T-helper 17 cell (primary cell): ENCODE measurements at regions not wholly inside any gene's neighbourhood (a gene's known extent, or its start where the extent isn't known, plus 50 kb on each side); places are given as distances from the start of the nearest gene placed in this dataset.

Source experiments
- ATAC-seq: fragments of 150-1000 bp; cut with Tn5 transposase; 2 replicates; pipeline ENCODE4 v1.10.0; 2021; ENCODE audit warnings: mild to moderate bottlenecking, moderate library complexity
- DNase-seq, 3 donors: peaks; one replicate each; pipeline versions ENCODE4 v3.0.0 to v3.0.0-alpha.2; 2020 to 2021
- H3K9me3 ChIP-seq: one replicate; pipeline ENCODE4 v1.7.0; 2013; ENCODE audit warnings: low read length, mild to moderate bottlenecking; ENCODE audit not compliant: control insufficient read depth, poor library complexity, severe bottlenecking
- H3K27ac Mint-ChIP-seq: one replicate; pipeline ENCODE4 v1.8.0; 2022; ENCODE audit warnings: mild to moderate bottlenecking, moderate library complexity, mixed read lengths
- H3K27me3 Mint-ChIP-seq: one replicate; pipeline ENCODE4 v1.8.0; 2022; ENCODE audit warnings: mixed read lengths
- H3K36me3 Mint-ChIP-seq: one replicate; pipeline ENCODE4 v1.8.0; 2022; ENCODE audit warnings: low read depth, mixed read lengths
- H3K4me1 Mint-ChIP-seq: one replicate; pipeline ENCODE4 v1.8.0; 2022; ENCODE audit warnings: mild to moderate bottlenecking, mixed read lengths
- H3K4me3 Mint-ChIP-seq: one replicate; pipeline ENCODE4 v1.8.0; 2022; ENCODE audit warnings: mild to moderate bottlenecking, moderate library complexity, mixed read lengths

GRCh38 chr1:56179543-56179942, 399.8 kb downstream of the PLPP3 start:
- Mint-ChIP-seq H3K4me1 (no peaks in the 10 kb centered on the region), H3K27me3 (peaks cover 5% of the 10 kb centered on the region), H3K36me3 (no peaks in the 10 kb centered on the region), H3K4me3 (no peak overlapping the region), H3K27ac (no peak overlapping the region)
- ATAC-seq (no peak), DNase-seq (no peak)
- no peaks in the 10 kb centered on the region for H3K9me3 ChIP-seq

GRCh38 chr1:56175211-56175610, 404.2 kb downstream of the PLPP3 start:
- Mint-ChIP-seq H3K36me3 (no peaks in the 10 kb centered on the region), H3K27ac (no peak overlapping the region), H3K4me1 (no peaks in the 10 kb centered on the region), H3K27me3 (peaks cover 9% of the 10 kb centered on the region), H3K4me3 (no peak overlapping the region)
- DNase-seq (no peak), ATAC-seq (no peak)
- H3K9me3 ChIP-seq, result no peaks in the 10 kb centered on the region

GRCh38 chr1:56174176-56174885, 405.0 kb downstream of the PLPP3 start:
- Mint-ChIP-seq H3K4me3 (no peak overlapping the region), H3K27ac (no peak overlapping the region)

GRCh38 chr1:56173736-56174135, 405.6 kb downstream of the PLPP3 start:
- no peak overlapping the region for H3K27ac Mint-ChIP-seq
- no peaks in the 10 kb centered on the region for H3K36me3 Mint-ChIP-seq

More at GRCh38 chr1:56174176-56174885, 405.0 kb downstream of the PLPP3 start:
- no peaks in the 10 kb centered on the region for H3K36me3 Mint-ChIP-seq
- H3K9me3 ChIP-seq, result no peaks in the 10 kb centered on the region
- peaks cover 9% of the 10 kb centered on the region for H3K27me3 Mint-ChIP-seq
- no peak for ATAC-seq
- no peak for DNase-seq
- H3K4me1 Mint-ChIP-seq, result no peaks in the 10 kb centered on the region

GRCh38 chr1:56171670-56172069, 407.7 kb downstream of the PLPP3 start:
- DNase-seq, result no peak
- no peak for ATAC-seq
- H3K36me3 Mint-ChIP-seq, result no peaks in the 10 kb centered on the region
- H3K4me3 Mint-ChIP-seq, result no peak overlapping the region
- H3K27ac Mint-ChIP-seq, result no peak overlapping the region
- H3K27me3 Mint-ChIP-seq, result peaks cover 9% of the 10 kb centered on the region
- H3K9me3 ChIP-seq, result no peaks in the 10 kb centered on the region
- no peaks in the 10 kb centered on the region for H3K4me1 Mint-ChIP-seq

More at GRCh38 chr1:56173736-56174135, 405.6 kb downstream of the PLPP3 start:
- Mint-ChIP-seq H3K4me1 (no peaks in the 10 kb centered on the region), H3K27me3 (peaks cover 9% of the 10 kb centered on the region), H3K4me3 (no peak overlapping the region)
- H3K9me3 ChIP-seq, result no peaks in the 10 kb centered on the region
- ATAC-seq (no peak), DNase-seq (no peak)

- H3K9me3 ChIP-seq, result no peaks in the 10 kb centered on the region
- H3K27ac Mint-ChIP-seq, result no peak overlapping the region
- DNase-seq, result no peak
- no peaks in the 10 kb centered on the region for H3K36me3 Mint-ChIP-seq
- peaks cover 12% of the 10 kb centered on the region for H3K27me3 Mint-ChIP-seq
- no peak overlapping the region for H3K4me3 Mint-ChIP-seq
- ATAC-seq, result no peak
- H3K4me1 Mint-ChIP-seq, result no peaks in the 10 kb centered on the region
Observed at GRCh38 chr1:56170784-56171320, 408.5 kb downstream of the PLPP3 start.

- ATAC-seq, result no peak
- DNase-seq, result no peak
- Mint-ChIP-seq H3K27me3 (peaks cover 9% of the 10 kb centered on the region), H3K36me3 (no peaks in the 10 kb centered on the region), H3K27ac (no peak overlapping the region), H3K4me1 (no peaks in the 10 kb centered on the region), H3K4me3 (no peak overlapping the region)
- H3K9me3 ChIP-seq, result no peaks in the 10 kb centered on the region
Observed at GRCh38 chr1:56169856-56170255, 409.5 kb downstream of the PLPP3 start.

GRCh38 chr1:56168176-56168575, 411.2 kb downstream of the PLPP3 start:
- H3K4me1 Mint-ChIP-seq, result no peaks in the 10 kb centered on the region
- no peak for ATAC-seq
- peaks cover 9% of the 10 kb centered on the region for H3K27me3 Mint-ChIP-seq
- no peaks in the 10 kb centered on the region for H3K9me3 ChIP-seq
- no peak overlapping the region for H3K27ac Mint-ChIP-seq
- no peaks in the 10 kb centered on the region for H3K36me3 Mint-ChIP-seq
- no peak for DNase-seq
- H3K4me3 Mint-ChIP-seq, result no peak overlapping the region

GRCh38 chr1:56167596-56167995, 411.8 kb downstream of the PLPP3 start:
- no peak for DNase-seq
- no peak overlapping the region for H3K27ac Mint-ChIP-seq
- ATAC-seq, result no peak
- H3K4me1 Mint-ChIP-seq, result no peaks in the 10 kb centered on the region
- peaks cover 6% of the 10 kb centered on the region for H3K27me3 Mint-ChIP-seq
- H3K9me3 ChIP-seq, result no peaks in the 10 kb centered on the region
- no peak overlapping the region for H3K4me3 Mint-ChIP-seq
- no peaks in the 10 kb centered on the region for H3K36me3 Mint-ChIP-seq

- no peaks in the 10 kb centered on the region for H3K36me3 Mint-ChIP-seq
- H3K27ac Mint-ChIP-seq, result no peak overlapping the region
- H3K4me3 Mint-ChIP-seq, result no peak overlapping the region
- peaks cover 2% of the 10 kb centered on the region for H3K27me3 Mint-ChIP-seq
- no peak for ATAC-seq
- no peak for DNase-seq
- H3K9me3 ChIP-seq, result no peaks in the 10 kb centered on the region
- no peaks in the 10 kb centered on the region for H3K4me1 Mint-ChIP-seq
Observed at GRCh38 chr1:56160773-56161315, 418.5 kb downstream of the PLPP3 start.

- H3K9me3 ChIP-seq, result no peaks in the 10 kb centered on the region
- Mint-ChIP-seq H3K27me3 (no peaks in the 10 kb centered on the region), H3K36me3 (no peaks in the 10 kb centered on the region), H3K27ac (no peak overlapping the region), H3K4me1 (no peaks in the 10 kb centered on the region), H3K4me3 (no peak overlapping the region)
- DNase-seq (no peak), ATAC-seq (no peak)
Observed at GRCh38 chr1:56156971-56157876, 422.1 kb downstream of the PLPP3 start.

- Mint-ChIP-seq H3K27ac (no peak overlapping the region), H3K4me3 (no peak overlapping the region), H3K27me3 (no peaks in the 10 kb centered on the region), H3K4me1 (no peaks in the 10 kb centered on the region), H3K36me3 (no peaks in the 10 kb centered on the region)
- H3K9me3 ChIP-seq, result no peaks in the 10 kb centered on the region
- DNase-seq (no peak), ATAC-seq (no peak)
Observed at GRCh38 chr1:56153276-56153675, 426.1 kb downstream of the PLPP3 start.

GRCh38 chr1:56152635-56153034, 426.7 kb downstream of the PLPP3 start:
- Mint-ChIP-seq H3K36me3 (no peaks in the 10 kb centered on the region), H3K4me3 (no peak overlapping the region), H3K4me1 (no peaks in the 10 kb centered on the region), H3K27me3 (no peaks in the 10 kb centered on the region), H3K27ac (no peak overlapping the region)
- H3K9me3 ChIP-seq, result no peaks in the 10 kb centered on the region
- ATAC-seq, result no peak
- DNase-seq, result no peak
